ENCODE measurements at regions not wholly inside any gene's neighbourhood (a gene's known extent, or its start where the extent isn't known, plus 50 kb on each side); places are given as distances from the start of the nearest gene placed in this dataset.

DNA sequence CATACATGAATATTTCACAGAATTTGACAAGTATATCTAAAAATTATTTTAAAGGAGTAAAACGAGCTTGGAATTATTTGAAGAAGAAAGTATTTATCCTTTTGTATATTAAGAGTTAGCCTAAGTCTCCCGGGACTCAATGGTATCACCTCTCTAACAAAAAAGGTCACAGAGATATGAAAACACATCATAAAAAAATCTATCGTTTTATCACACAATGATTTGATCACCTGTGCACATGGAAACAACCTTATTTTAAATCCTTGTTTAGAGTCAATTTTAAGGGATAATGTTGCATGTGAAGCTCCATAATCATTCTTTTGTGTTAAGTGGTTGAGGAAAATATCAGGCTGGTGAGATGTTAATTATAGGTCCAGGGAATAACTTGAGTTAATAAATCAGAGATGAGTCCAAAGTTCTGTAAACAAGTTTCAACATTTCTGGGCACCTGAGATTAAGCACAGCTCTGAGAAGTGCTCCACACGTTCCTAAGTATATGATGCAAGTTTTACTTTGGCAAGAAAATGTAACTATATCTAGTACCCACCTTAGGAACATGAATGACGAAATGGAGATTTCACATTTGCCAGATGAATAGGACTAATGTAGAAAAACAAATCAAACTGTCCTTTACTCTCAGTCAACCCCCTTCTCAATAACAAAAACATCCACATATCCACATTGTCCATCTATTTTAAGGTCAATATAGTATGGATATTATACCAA lies 148.5 kb upstream of the AKR1E2 start:
- H4K8ac ChIP-seq (replicated peaks; ENCODE audit: insufficient read length, low read depth, low read length): no peak overlapping the region
- Mint-ChIP-seq H3K4me3 (no peak overlapping the region), H3K9me3 (no peaks in the 10 kb centered on the region), H3K36me3 (ENCODE audit: insufficient read depth in 1 of 3, low read depth in 3 of 3) (no peaks in the 10 kb centered on the region), H3K27me3 (ENCODE audit: low read depth) (no peaks in the 10 kb centered on the region), H3K27ac (no peak overlapping the region), H3K4me1 (peaks cover 0 to 3% of the 10 kb centered on the region in 2 experiments; a peak in 1 of 4 replicates)
- no peak overlapping the region for H2BK20ac ChIP-seq (ENCODE audit: low read depth, low read length, poor library complexity, severe bottlenecking)
- no peak overlapping the region for H2AK5ac ChIP-seq (ENCODE audit: insufficient read length, low read length)
- no peak overlapping the region for H3K4ac ChIP-seq (ENCODE audit: low read depth, low read length)
- no peak overlapping the region for H2BK15ac ChIP-seq (ENCODE audit: low read depth, low read length)
- no peak for TF ChIP-seq CTCF (conservative IDR thresholded peaks at IDR 0.05)
- H3K4me2 ChIP-seq (ENCODE audit: insufficient read depth, insufficient read length, low read length): no peak overlapping the region
- WGBS (ENCODE audit: extremely low coverage, insufficient read length, low lambda C conversion rate): no CpG with 5 or more reads among the region's 5 CpGs
- H3T11ph ChIP-seq (ENCODE audit: low read length): no peak overlapping the region
- H2BK12ac ChIP-seq (ENCODE audit: insufficient read length, low read depth, low read length): no peak overlapping the region
- H3K4me1 ChIP-seq (ENCODE audit: insufficient read depth, low read length): peaks cover 2% of the 10 kb centered on the region; the same call in 1 of the 2 replicates
- H3K23me2 ChIP-seq (ENCODE audit: insufficient read length, low read depth, low read length, poor library complexity, severe bottlenecking): no peaks in the 10 kb centered on the region
- no peak overlapping the region for H4K91ac ChIP-seq (ENCODE audit: insufficient read length, low read depth, low read length)
- no peak overlapping the region for H3K14ac ChIP-seq (ENCODE audit: insufficient read depth, low read length)
- DNase-seq: no peak
- no peaks in the 10 kb centered on the region for H3K9me3 ChIP-seq (ENCODE audit: control insufficient read depth, low read depth, low read length)
- no peak overlapping the region for H3K9ac ChIP-seq (ENCODE audit: extremely low read depth, insufficient read length, low read length)
- H3K79me2 ChIP-seq (ENCODE audit: insufficient read depth, low read length): no peaks in the 10 kb centered on the region
- no peak overlapping the region for H2BK5ac ChIP-seq (ENCODE audit: insufficient read length, low read length)
- no peaks in the 10 kb centered on the region for H3K79me1 ChIP-seq (ENCODE audit: insufficient read depth, low read depth, low read length, poor library complexity, severe bottlenecking)
- no peak overlapping the region for H3K56ac ChIP-seq (ENCODE audit: insufficient read length, low read depth, low read length)
- H3K27me3 ChIP-seq (ENCODE audit: insufficient read depth, low read length): no peaks in the 10 kb centered on the region
- H3K23ac ChIP-seq (ENCODE audit: insufficient read length, low read depth, low read length): no peak overlapping the region
- no peak overlapping the region for H2BK120ac ChIP-seq (ENCODE audit: low read depth, low read length, poor library complexity, severe bottlenecking)
- no peak overlapping the region for H3K18ac ChIP-seq (ENCODE audit: insufficient read length, low read depth, low read length)
- H3K27ac ChIP-seq (ENCODE audit: insufficient read length, low read depth, low read length): no peak overlapping the region
- no peak overlapping the region for H4K5ac ChIP-seq (ENCODE audit: insufficient read length, low read depth, low read length)
- no peak overlapping the region for H2AFZ ChIP-seq (ENCODE audit: low read length)
- no peaks in the 10 kb centered on the region for H4K20me1 ChIP-seq (ENCODE audit: control insufficient read depth, insufficient read depth, insufficient read length)
